WI38 (cell line): ENCODE measurements at regions not wholly inside any gene's neighbourhood (a gene's known extent, or its start where the extent isn't known, plus 50 kb on each side); places are given as distances from the start of the nearest gene placed in this dataset.

Experiments
- H3K4me3 ChIP-seq: 2 replicates; pipeline ENCODE4 v1.5.1; 2011; ENCODE audit warnings: low read depth, mild to moderate bottlenecking, control low read depth, low read length
- TF ChIP-seq, protein P1 (sequence below): IDR thresholded peaks from 2 replicates; pipeline ENCODE4 v1.5.1; 2012; ENCODE audit warnings: low read depth, mild to moderate bottlenecking, control low read depth, low read length

GRCh38 chr3:43215138-43215537 is 71.2 kb upstream of the SNRK start:
- H3K4me3 ChIP-seq, result no peak overlapping the region
- TF ChIP-seq, protein P1, sequence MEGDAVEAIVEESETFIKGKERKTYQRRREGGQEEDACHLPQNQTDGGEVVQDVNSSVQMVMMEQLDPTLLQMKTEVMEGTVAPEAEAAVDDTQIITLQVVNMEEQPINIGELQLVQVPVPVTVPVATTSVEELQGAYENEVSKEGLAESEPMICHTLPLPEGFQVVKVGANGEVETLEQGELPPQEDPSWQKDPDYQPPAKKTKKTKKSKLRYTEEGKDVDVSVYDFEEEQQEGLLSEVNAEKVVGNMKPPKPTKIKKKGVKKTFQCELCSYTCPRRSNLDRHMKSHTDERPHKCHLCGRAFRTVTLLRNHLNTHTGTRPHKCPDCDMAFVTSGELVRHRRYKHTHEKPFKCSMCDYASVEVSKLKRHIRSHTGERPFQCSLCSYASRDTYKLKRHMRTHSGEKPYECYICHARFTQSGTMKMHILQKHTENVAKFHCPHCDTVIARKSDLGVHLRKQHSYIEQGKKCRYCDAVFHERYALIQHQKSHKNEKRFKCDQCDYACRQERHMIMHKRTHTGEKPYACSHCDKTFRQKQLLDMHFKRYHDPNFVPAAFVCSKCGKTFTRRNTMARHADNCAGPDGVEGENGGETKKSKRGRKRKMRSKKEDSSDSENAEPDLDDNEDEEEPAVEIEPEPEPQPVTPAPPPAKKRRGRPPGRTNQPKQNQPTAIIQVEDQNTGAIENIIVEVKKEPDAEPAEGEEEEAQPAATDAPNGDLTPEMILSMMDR, result no peak

- H3K4me3 ChIP-seq, result no peak overlapping the region
- TF ChIP-seq, protein P1, result no peak
These were observed 71.7 kb upstream of the SNRK start for GRCh38 chr3:43214616-43215015.

DNA sequence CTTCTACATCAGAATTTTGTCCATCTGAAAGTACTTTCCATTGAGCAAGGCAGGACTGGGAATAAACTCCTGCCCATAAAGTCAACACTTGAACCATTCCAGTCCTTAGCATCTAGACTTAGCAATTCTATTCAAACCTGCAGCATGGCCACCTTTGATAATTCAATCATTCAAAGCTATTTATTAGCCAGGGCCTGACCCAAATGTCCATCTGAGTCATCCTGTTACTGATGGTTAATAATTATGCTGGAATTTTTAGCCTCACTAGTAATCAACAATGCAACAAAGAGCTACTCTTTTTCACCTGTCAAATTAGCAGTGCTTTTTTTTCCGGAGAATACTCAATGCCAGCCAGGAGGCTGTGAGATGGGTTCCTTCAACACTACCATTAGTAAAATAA is 72.7 kb upstream of the SNRK start:
- no peak overlapping the region for H3K4me3 ChIP-seq
- TF ChIP-seq, protein P1, result no peak

DNA sequence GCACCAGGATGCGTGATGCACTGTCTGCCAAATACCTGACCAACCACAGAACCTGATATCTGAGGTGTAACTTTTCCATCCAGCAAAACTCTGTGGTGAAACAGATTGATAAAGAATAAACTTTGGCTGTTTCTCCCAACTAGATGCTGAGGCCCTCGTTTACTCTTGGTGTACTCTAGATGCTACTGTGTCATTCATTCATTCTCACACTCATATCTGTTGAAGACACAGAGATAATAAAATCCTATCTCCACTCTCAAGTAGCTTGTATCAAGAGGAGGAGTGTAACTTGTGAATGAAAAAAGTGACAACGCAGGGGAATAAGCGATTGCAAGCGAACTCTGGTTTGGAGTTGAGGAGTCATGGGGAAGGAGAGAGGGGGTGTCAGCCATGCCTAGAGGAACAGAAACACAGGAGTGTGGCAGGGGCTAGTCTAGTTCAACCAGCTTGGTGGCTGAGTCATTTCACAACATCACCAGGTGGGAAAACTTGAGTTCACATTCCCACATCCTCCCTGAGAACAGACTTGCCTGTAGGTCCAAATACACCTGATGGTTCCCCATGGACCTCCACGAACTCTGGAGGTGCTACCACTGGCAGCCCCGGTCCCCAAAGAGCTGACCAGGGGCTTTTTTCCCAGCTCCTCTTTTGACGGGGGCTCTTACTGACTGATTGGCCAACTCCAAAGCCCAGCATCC is 73.3 kb upstream of the SNRK start:
- H3K4me3 ChIP-seq, result no peak overlapping the region
- TF ChIP-seq, protein P1, result no peak

GRCh38 chr3:43211681-43212080 is 74.7 kb upstream of the SNRK start:
- TF ChIP-seq, protein P1, result no peak
- H3K4me3 ChIP-seq, result no peak overlapping the region

- H3K4me3 ChIP-seq, result no peak overlapping the region
- TF ChIP-seq, protein P1, result no peak
These were observed 76.0 kb upstream of the SNRK start for GRCh38 chr3:43210049-43211027.

DNA sequence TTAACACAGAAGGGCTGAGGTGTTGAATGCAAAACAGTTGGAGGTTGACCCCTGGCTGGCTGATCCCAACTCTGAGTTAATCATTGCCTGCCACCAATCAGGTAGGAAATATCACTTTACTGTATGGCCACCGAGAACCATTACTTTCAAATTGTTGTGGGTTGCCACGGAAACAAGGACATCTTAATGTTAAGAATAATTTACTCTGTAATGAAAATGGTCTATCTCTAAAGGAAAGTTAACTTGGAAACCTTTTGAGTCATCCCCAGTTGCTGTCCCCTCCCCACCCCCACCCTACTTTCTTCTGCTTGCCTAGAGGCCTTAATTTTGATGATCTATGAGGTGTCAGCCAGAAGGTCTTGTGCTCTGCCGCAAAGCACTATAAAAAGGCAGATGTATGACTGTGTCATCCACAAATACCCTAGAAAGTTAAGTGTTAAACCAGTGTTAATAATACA is 78.7 kb upstream of the SNRK start:
- no peak overlapping the region for H3K4me3 ChIP-seq
- TF ChIP-seq, protein P1, result no peak
